Activated CD8-positive, alpha-beta T cell treated with anti-CD3 and anti-CD28 coated beads for 36 hours (primary cell): ENCODE measurements at regions not wholly inside any gene's neighbourhood (a gene's known extent, or its start where the extent isn't known, plus 50 kb on each side); places are given as distances from the start of the nearest gene placed in this dataset. TPM values are rescaled to one million over a fixed set of nuclear protein-coding genes. Genes with fewer than 3 reads are reported as not detected.

ENCODE experiments used
- ATAC-seq: fragments of 200-7000 bp; cut with Tn5 transposase; one replicate; pipeline ENCODE4 v1.10.0; 2021; ENCODE audit warnings: mild to moderate bottlenecking, moderate library complexity
- CTCF ChIA-PET: fragments of 350-600 bp; sonication (Branson Sonifier 250); formaldehyde crosslinking; loops from one replicate; lab custom pipeline; 2021; ENCODE audit warnings: antibody characterized with exemption; lab: Charles Lee
- POLR2A ChIA-PET: fragments of 350-600 bp; sonication (Branson Sonifier 250); formaldehyde crosslinking; loops from one replicate; lab custom pipeline; 2021; ENCODE audit warnings: antibody characterized with exemption; lab: Charles Lee
- DNase-seq: peaks from one replicate; pipeline ENCODE4 v3.0.0-alpha.2; 2020
- H3K27ac Mint-ChIP-seq: one replicate; pipeline ENCODE4 v1.8.0; 2021; ENCODE audit warnings: mild to moderate bottlenecking, mixed read lengths
- H3K27me3 Mint-ChIP-seq: one replicate; pipeline ENCODE4 v1.8.0; 2021; ENCODE audit warnings: mixed read lengths
- H3K36me3 Mint-ChIP-seq: one replicate; pipeline ENCODE4 v1.8.0; 2021; ENCODE audit warnings: low read depth, mixed read lengths
- H3K4me1 Mint-ChIP-seq: one replicate; pipeline ENCODE4 v1.8.0; 2021; ENCODE audit warnings: low read depth, mixed read lengths
- H3K4me3 Mint-ChIP-seq: one replicate; pipeline ENCODE4 v1.8.0; 2021; ENCODE audit warnings: mild to moderate bottlenecking, moderate library complexity, mixed read lengths
- H3K9me3 Mint-ChIP-seq: one replicate; pipeline ENCODE4 v1.8.0; 2021; ENCODE audit warnings: mixed read lengths
- intact Hi-C: fragments of 100-400 bp; cut with micrococcal nuclease; formaldehyde crosslinking; loops from one replicate; pipeline ENCODE4 v1.10.0; 2022
- microRNA-seq: library from miRNA; unstranded; fragments of <30 nt; microRNA quantifications from one replicate; pipeline ENCODE4 v1.2.0, GENCODE V29; 2022; ENCODE audit warnings: borderline microRNAs expressed, borderline replicate concordance
- TF ChIP-seq, protein P1 (sequence below): fragments of 200-600 bp; IDR thresholded peaks from one replicate; pipeline ENCODE4 v1.8.0; 2022; ENCODE audit warnings: antibody characterized with exemption, mild to moderate bottlenecking

GRCh38 chr1:201774224-201774982 is 54.6 kb upstream of the IPO9 start:
- intact Hi-C loops = no loop called here
- H3K4me3 Mint-ChIP-seq = no peak overlapping the region
- POLR2A ChIA-PET = no interaction called here
- DNase-seq (no peak), ATAC-seq (no peak)
- H3K9me3 Mint-ChIP-seq = peaks cover 11% of the 10 kb centered on the region
- H3K27ac Mint-ChIP-seq = no peak overlapping the region
- H3K27me3 Mint-ChIP-seq = no peaks in the 10 kb centered on the region
- CTCF ChIA-PET = interaction anchor here (1.1 to 1.6 kb wide), 5 partner anchors 15 to 214 kb away, joined by 3 to 7 read pairs (median 4); no protein-coding TSS in a partner anchor
- peaks cover 2% of the 10 kb centered on the region for H3K36me3 Mint-ChIP-seq
- TF ChIP-seq, protein P1, sequence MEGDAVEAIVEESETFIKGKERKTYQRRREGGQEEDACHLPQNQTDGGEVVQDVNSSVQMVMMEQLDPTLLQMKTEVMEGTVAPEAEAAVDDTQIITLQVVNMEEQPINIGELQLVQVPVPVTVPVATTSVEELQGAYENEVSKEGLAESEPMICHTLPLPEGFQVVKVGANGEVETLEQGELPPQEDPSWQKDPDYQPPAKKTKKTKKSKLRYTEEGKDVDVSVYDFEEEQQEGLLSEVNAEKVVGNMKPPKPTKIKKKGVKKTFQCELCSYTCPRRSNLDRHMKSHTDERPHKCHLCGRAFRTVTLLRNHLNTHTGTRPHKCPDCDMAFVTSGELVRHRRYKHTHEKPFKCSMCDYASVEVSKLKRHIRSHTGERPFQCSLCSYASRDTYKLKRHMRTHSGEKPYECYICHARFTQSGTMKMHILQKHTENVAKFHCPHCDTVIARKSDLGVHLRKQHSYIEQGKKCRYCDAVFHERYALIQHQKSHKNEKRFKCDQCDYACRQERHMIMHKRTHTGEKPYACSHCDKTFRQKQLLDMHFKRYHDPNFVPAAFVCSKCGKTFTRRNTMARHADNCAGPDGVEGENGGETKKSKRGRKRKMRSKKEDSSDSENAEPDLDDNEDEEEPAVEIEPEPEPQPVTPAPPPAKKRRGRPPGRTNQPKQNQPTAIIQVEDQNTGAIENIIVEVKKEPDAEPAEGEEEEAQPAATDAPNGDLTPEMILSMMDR = no peak
- H3K4me1 Mint-ChIP-seq = no peaks in the 10 kb centered on the region

DNA sequence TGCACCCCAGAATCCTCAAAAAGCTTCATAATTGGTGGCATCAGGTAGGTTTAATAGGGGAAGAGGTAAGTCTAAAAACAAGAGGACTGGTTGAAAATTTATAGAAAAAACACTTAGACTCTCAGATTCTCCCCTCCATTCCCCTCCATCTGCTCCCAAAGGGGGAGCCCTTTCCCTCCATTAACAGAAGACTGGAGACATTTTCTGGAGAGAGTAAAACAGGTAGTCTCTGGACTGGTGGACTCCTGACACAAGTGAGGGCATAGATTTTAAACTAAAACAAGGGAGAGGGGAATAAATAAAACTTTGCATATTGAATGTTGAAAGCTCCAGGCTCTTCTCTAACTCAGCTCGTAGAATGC is 54.0 kb upstream of the IPO9 start:
- H3K27ac Mint-ChIP-seq = no peak overlapping the region
- peaks cover 2% of the 10 kb centered on the region for H3K36me3 Mint-ChIP-seq
- intact Hi-C loops = no loop called here

DNA sequence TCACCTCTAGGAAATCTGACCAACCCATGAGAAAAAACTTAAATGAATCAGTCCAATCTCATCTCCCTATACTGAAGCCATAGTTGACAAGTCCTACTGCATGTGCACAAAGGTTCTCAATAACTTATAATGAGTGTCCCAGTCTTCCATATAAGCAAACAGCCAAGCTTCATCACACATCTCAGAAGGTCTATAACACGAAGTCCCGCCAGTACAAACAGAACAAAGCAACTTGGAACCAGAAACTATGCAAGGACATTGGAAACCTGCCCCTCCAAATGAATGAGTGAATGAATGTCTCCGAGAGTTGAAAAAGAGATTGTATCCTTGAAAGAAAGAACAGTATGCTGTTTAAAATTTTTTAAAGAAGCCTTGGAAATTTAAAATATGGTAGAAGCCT is 53.6 kb upstream of the IPO9 start:
- CTCF ChIA-PET = interaction anchor here (1.1 to 1.5 kb wide), 3 partner anchors 14 to 65 kb away, joined by 3 to 5 read pairs (median 4); no protein-coding TSS in a partner anchor
- Mint-ChIP-seq H3K9me3 (peaks cover 11% of the 10 kb centered on the region), H3K27me3 (no peaks in the 10 kb centered on the region), H3K36me3 (peaks cover 2% of the 10 kb centered on the region), H3K4me3 (no peak overlapping the region), H3K4me1 (no peaks in the 10 kb centered on the region), H3K27ac (no peak overlapping the region)
- POLR2A ChIA-PET = no interaction called here
- DNase-seq (no peak), ATAC-seq (no peak)
- TF ChIP-seq, protein P1 = no peak
- intact Hi-C loops = no loop called here

More for the DNA sequence above, 54.0 kb upstream of the IPO9 start:
- H3K9me3 Mint-ChIP-seq = peaks cover 11% of the 10 kb centered on the region
- H3K27me3 Mint-ChIP-seq = no peaks in the 10 kb centered on the region
- CTCF ChIA-PET = interaction anchor here (1.1 to 1.6 kb wide), 4 partner anchors 15 to 215 kb away, joined by 3 to 5 read pairs (median 4); no protein-coding TSS in a partner anchor
- H3K4me3 Mint-ChIP-seq = no peak overlapping the region
- TF ChIP-seq, protein P1 = no peak
- no peaks in the 10 kb centered on the region for H3K4me1 Mint-ChIP-seq
- POLR2A ChIA-PET = no interaction called here
- no peak for DNase-seq
- ATAC-seq = no peak

- TF ChIP-seq, protein P1 = no peak
- H3K36me3 Mint-ChIP-seq = no peaks in the 10 kb centered on the region
- no peak overlapping the region for H3K27ac Mint-ChIP-seq
- DNase-seq (no peak), ATAC-seq (no peak)
- H3K9me3 Mint-ChIP-seq = no peaks in the 10 kb centered on the region
- no peak overlapping the region for H3K4me3 Mint-ChIP-seq
- intact Hi-C loops = no loop called here
- no peaks in the 10 kb centered on the region for H3K4me1 Mint-ChIP-seq
- no peaks in the 10 kb centered on the region for H3K27me3 Mint-ChIP-seq
- POLR2A ChIA-PET = interaction anchor here (0.8 to 1.0 kb wide), 2 partner anchors 11 to 414 kb away, joined by 3 read pairs; no protein-coding TSS in a partner anchor
- CTCF ChIA-PET = interaction anchor here (2.2 to 4.4 kb wide), 2 partner anchors 15 to 69 kb away, joined by 9 to 25 read pairs; no protein-coding TSS in a partner anchor
These were observed 50.5 kb upstream of the IPO9 start for GRCh38 chr1:201778279-201779065.

Small RNA genes in the stretch of these regions (microRNA-seq; reads per million reads assigned to microRNA genes)
- gene MIR5191 = not detected
